Kidney (tissue), 13 donors: ENCODE measurements at regions not wholly inside any gene's neighbourhood (a gene's known extent, or its start where the extent isn't known, plus 50 kb on each side); places are given as distances from the start of the nearest gene placed in this dataset.

Source experiments
- DNase-seq, 5 donors: peaks; one replicate each; pipeline ENCODE4 v3.0.0-alpha.2; 2013 to 2020
- FAIRE-seq: peaks from 2 replicates; lab custom pipeline; 2012; peaks lifted over from hg19 to GRCh38; lab: Jason Lieb, UNC
- H3K27ac ChIP-seq, 2 donors: one replicate each; pipeline ENCODE4 v1.7.0; 2013; ENCODE audit warnings: low read depth in 2 of 2, low read length in 2 of 2, inconsistent platforms in 1 of 2
- H3K27me3 ChIP-seq: one replicate; pipeline ENCODE4 v1.7.1; 2013; ENCODE audit warnings: low read length, inconsistent platforms; ENCODE audit not compliant: control insufficient read depth, insufficient read depth
- H3K36me3 ChIP-seq, 3 donors: one replicate each; pipeline versions ENCODE4 v1.7.0 to v1.7.1; 2013; ENCODE audit warnings: low read length in 3 of 3, control low read depth in 1 of 3, inconsistent platforms in 1 of 3; ENCODE audit not compliant: insufficient read depth in 3 of 3, control insufficient read depth in 2 of 3
- H3K4me1 ChIP-seq, 3 donors: one replicate each; pipeline versions ENCODE4 v1.7.0 to v1.7.1; 2013; ENCODE audit warnings: low read length in 3 of 3, inconsistent platforms in 1 of 3, low read depth in 1 of 3; ENCODE audit not compliant: control insufficient read depth in 2 of 3, insufficient read depth in 2 of 3
- H3K4me3 ChIP-seq, 3 donors: one replicate each; pipeline versions ENCODE4 v1.7.0 to v1.8.1; 2013; ENCODE audit warnings: low read length in 3 of 3, control low read depth in 1 of 3, inconsistent platforms in 1 of 3
- H3K9ac ChIP-seq, 3 donors: one replicate each; pipeline versions ENCODE4 v1.7.0 to v1.7.1; 2013; ENCODE audit warnings: low read length in 3 of 3, control low read depth in 1 of 3, inconsistent platforms in 1 of 3
- H3K9me3 ChIP-seq, 3 donors: one replicate each; pipeline versions ENCODE4 v1.7.0 to v1.7.1; 2013; ENCODE audit warnings: low read length in 3 of 3, control low read depth in 1 of 3, inconsistent platforms in 1 of 3; ENCODE audit not compliant: control insufficient read depth in 2 of 3, insufficient read depth in 1 of 3
- intact Hi-C: fragments of 100-400 bp; cut with DNase I; formaldehyde crosslinking; loops from one replicate; pipeline ENCODE4 v1.11.1; 2022
- TF ChIP-seq, protein P1 (sequence below): IDR thresholded peaks from 3 replicates; pipeline ENCODE4 v1.5.1; 2012; ENCODE audit warnings: mild to moderate bottlenecking, moderate library complexity, borderline replicate concordance; ENCODE audit not compliant: insufficient read depth; ENCODE audit errors: extremely low read depth
- donor health status: control.
- donor health status: control.
- donor health status: control.
- donor health status: control.
- donor health status: control.
- donor health status: DM: yes; HTN: yes; CAD: no.
- donor health status: Normal renal cell carcinoma (clear cell type).

GRCh38 chr2:76210551-76210950, 499.8 kb upstream of the GCFC2 start:
- intact Hi-C loops, result no loop called here
- TF ChIP-seq, protein P1, sequence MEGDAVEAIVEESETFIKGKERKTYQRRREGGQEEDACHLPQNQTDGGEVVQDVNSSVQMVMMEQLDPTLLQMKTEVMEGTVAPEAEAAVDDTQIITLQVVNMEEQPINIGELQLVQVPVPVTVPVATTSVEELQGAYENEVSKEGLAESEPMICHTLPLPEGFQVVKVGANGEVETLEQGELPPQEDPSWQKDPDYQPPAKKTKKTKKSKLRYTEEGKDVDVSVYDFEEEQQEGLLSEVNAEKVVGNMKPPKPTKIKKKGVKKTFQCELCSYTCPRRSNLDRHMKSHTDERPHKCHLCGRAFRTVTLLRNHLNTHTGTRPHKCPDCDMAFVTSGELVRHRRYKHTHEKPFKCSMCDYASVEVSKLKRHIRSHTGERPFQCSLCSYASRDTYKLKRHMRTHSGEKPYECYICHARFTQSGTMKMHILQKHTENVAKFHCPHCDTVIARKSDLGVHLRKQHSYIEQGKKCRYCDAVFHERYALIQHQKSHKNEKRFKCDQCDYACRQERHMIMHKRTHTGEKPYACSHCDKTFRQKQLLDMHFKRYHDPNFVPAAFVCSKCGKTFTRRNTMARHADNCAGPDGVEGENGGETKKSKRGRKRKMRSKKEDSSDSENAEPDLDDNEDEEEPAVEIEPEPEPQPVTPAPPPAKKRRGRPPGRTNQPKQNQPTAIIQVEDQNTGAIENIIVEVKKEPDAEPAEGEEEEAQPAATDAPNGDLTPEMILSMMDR, result no peak
- no peaks in the 10 kb centered on the region for H3K9me3 ChIP-seq
- H3K27ac ChIP-seq, result no peak overlapping the region
- no peaks in the 10 kb centered on the region for H3K4me1 ChIP-seq
- no peak overlapping the region for H3K9ac ChIP-seq
- H3K4me3 ChIP-seq, result no peak overlapping the region
- no peaks in the 10 kb centered on the region for H3K27me3 ChIP-seq
- FAIRE-seq (no peak), DNase-seq (no peak)
- no peaks in the 10 kb centered on the region for H3K36me3 ChIP-seq

GRCh38 chr2:76204048-76204447, 493.3 kb upstream of the GCFC2 start:
- no peak for FAIRE-seq
- no peak for DNase-seq
- no peaks in the 10 kb centered on the region for H3K27me3 ChIP-seq
- H3K36me3 ChIP-seq, result no peaks in the 10 kb centered on the region
- no peaks in the 10 kb centered on the region for H3K4me1 ChIP-seq
- H3K27ac ChIP-seq, result no peak overlapping the region
- intact Hi-C loops, result no loop called here
- no peak overlapping the region for H3K4me3 ChIP-seq
- H3K9me3 ChIP-seq, result no peaks in the 10 kb centered on the region
- no peak overlapping the region for H3K9ac ChIP-seq
- TF ChIP-seq, protein P1, result no peak

DNA sequence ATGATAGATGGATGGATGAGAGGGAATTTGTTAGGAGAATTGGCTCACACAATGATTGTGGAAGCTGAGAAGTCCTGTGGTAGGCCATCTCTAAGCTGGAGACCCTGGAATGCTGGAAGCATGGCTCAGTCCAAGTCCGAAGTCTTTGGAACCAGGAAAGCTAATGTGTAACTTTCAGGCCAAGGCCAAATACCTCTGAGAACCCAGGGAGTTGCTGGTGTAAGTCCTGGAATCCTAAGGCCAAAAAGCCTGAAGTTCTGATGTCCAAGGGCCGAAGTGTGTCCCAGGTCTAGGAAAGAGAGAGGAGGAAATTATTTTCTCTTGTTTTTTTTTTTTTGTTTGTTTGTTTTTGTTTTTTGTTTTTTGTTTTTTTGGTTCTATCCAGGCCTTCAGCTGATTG, 492.2 kb upstream of the GCFC2 start:
- Histone ChIP-seq H3K36me3 (no peaks in the 10 kb centered on the region), H3K4me1 (no peaks in the 10 kb centered on the region), H3K9me3 (no peaks in the 10 kb centered on the region), H3K9ac (no peak overlapping the region), H3K27me3 (no peaks in the 10 kb centered on the region), H3K27ac (no peak overlapping the region), H3K4me3 (no peak overlapping the region)
- intact Hi-C loops, result no loop called here
- no peak for DNase-seq
- TF ChIP-seq, protein P1, result no peak
- peak; percentile 61 for FAIRE-seq

DNA sequence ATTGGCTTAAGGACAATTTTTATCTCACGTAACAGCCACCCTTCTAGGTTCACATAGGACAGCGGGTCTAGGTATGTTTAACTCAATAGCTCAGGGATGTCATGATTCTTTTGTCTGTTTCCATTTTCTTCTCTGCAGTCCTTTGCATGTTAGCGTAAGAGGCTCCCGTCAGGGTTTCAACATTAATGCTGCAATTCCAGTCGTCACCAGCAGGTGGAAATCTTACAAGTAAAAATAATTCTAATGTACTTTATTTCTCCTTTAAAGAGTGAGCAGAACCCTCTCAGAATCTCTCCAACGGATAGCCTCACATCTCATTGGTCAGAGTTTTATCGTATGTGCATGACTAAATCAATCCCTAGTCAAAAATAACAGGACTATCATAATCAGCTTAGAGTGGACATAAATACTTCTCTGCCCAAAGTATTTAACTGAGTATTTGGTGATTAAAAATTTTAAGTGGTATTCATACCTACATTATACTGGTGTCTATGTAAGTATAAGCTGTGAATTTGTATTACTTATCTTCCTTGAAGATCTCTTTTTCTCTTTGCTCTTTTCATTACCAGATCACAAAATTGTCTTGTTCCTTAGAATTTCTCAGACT, 487.2 kb upstream of the GCFC2 start:
- Histone ChIP-seq H3K27ac (no peak overlapping the region), H3K9me3 (no peaks in the 10 kb centered on the region), H3K4me3 (no peak overlapping the region), H3K27me3 (no peaks in the 10 kb centered on the region), H3K36me3 (no peaks in the 10 kb centered on the region), H3K9ac (no peak overlapping the region), H3K4me1 (no peaks in the 10 kb centered on the region)
- intact Hi-C loops, result no loop called here
- FAIRE-seq (no peak), DNase-seq (peak in 4 of 5 donors; percentile 71 to 91 (median 81))
- TF ChIP-seq, protein P1, result peak; percentile 80
